Tongue (tissue), 1 donor: ENCODE measurements at regions not wholly inside any gene's neighbourhood (a gene's known extent, or its start where the extent isn't known, plus 50 kb on each side); places are given as distances from the start of the nearest gene placed in this dataset.
"Not testable (repeated sequence)": the region's sequence is repeated elsewhere in the genome, so short reads cannot be mapped to it uniquely, and the experiment has no call there.

Experiments used
- DNase-seq: peaks from one replicate; pipeline ENCODE4 v3.0.0-alpha.2; 2015

DNA sequence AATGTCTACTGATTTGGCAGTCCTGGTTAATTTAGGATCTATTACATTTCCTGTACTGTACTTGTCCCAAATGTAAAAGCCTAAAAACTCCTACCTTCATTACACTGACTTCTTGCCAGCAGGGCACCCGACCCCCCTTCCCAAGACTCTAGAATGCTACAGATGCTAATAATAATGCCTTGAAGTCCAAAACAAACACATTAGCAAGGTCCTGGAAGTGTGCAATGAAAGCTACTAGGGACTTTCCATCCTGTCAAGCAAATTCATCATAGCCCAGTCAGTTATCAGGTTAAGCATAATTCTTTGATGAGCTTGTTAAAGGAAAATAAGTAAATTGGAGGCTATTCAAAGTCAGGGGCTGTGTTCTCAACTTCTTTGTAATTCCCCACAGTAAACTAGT, 115.3 kb upstream of the RBBP8 start:
- peak; percentile 19 for DNase-seq

DNA sequence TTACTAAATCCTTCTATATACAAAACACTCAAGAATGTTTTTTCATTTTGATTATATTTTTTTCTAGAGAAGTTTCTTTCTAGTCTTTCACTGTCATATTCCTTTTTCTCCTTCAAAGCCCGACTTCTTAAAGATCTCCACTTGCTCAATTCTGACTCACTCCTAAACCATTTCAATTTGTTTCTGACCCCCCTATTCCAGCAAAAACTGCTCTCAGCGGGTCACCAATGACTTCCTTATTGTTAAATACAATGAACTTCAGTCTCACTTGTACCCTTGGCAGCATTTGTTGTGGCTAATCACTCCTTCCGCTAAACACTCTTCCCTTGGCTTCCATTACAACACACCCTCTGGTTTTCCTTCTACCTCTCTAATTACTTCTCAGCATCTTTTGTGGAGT, 111.1 kb upstream of the RBBP8 start:
- no peak for DNase-seq

DNA sequence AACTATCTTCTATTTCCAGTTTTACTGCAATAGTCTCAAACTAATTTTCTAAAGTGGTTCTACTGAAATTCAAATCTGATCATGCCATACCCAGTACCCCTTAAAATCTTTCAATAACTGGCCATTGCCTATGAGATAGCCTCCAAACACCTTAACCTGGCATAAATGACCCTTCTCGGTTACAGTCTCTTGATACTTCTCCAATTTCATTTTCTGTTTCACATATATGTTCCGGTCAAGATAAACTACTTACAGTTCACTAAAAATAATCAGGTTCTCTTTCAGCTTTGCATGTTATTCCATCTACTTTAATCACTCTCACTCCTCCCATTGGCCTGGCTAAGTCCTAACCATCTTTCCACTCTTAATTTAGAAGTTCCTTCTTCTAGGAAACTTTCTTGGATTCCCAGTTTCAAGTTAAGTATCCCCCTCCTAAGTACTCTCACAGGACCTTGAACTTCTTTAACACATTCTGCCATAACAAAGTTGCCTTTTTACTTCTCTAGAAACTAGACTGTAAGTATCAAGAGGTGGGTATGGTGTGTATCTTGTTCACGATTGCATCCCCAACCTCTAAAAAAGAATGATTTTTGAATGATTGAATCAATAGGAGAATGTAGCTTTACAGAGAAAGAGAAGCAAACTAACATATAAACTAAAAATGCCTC, 110.2 kb upstream of the RBBP8 start:
- no peak for DNase-seq

DNA sequence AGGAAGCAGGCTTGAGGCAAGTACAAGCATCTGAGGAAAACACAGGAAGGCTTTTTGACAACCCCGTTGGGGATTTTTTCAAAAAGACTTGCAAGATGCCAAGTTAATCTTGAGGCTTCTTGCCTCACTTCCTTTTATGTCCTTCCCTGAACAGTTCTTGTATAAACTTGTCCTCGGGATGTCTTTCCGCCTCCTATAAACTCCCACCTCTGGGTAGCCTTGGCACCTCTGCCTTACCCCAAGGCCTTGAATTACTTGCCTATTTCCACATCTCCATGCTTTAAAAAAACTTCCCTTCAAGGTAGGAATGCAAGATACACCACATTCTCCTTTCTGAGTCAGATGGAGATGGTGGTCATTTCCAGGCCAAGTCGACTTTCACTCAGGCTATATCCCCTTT, 106.4 kb upstream of the RBBP8 start:
- DNase-seq = no peak

DNA sequence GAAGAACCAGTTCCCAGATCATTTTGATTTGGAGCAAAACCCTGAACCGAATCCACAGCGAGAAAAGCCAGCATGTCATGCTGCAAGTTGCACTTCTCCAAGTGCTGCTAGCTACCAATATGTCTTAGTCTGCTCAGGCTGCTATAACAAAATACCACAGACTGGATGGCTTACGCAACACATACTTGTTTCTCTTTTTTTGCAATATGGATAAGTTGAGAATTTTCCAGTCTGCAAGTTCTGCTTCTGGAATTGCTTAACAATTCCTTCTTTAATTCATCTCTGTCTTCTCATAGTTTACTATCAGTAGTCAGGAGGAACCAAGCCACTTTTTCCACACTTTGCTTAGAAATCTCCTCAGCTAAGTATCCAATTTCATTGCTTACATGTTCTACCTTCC, 105.9 kb upstream of the RBBP8 start:
- no peak for DNase-seq

DNA sequence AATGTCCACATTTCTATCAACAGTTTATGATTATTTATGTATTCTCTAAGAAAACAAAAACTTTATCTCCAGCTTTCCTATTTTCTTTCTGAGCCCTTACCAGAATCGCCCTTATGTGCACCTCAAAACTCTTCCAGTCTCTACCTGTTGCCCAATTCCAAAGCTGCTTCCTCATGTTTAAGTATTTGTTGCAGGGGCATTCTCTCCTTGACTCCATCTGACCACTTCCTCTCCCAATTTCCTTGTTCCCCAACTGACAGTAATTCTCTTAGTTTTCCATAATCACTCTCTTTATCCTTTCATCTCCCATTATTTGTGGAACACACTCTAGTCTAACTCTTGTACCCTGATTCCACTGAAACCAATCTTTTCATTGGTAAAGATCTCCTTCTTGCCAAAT, 105.4 kb upstream of the RBBP8 start:
- DNase-seq = no peak

DNA sequence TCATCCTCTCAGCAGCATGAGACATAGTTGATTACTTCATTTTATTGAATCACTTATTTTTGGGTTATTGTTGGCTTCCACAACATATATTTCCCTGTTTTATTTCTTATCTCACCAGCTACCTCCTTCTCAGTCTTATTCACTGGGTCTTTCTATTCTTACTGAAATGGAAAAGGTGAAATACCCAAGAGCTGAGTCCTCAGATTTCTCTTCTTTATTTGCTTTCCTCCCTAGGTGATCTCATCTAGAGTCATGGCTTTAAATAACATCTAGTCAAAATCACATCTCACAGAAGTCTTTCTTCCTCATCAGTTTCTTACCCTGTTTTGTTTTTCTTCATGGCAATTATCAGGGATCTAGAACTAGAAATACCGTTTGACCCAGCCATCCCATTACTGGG, 105.0 kb upstream of the RBBP8 start:
- no peak for DNase-seq

DNA sequence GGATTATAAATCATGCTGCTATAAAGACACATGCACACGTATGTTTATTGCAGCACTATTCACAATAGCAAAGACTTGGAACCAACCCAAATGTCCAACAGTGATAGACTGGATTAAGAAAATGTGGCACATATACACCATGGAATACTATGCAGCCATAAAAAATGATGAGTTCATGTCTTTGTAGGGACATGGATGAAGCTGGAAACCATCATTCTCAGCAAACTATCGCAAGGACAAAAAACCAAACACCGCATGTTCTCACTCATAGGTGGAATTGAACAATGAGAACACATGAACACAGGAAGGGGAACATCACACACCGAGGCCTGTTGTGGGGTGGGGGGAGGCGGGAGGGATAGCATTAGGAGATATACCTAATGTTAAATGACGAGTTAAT, 104.5 kb upstream of the RBBP8 start:
- DNase-seq = not testable (repeated sequence)

DNA sequence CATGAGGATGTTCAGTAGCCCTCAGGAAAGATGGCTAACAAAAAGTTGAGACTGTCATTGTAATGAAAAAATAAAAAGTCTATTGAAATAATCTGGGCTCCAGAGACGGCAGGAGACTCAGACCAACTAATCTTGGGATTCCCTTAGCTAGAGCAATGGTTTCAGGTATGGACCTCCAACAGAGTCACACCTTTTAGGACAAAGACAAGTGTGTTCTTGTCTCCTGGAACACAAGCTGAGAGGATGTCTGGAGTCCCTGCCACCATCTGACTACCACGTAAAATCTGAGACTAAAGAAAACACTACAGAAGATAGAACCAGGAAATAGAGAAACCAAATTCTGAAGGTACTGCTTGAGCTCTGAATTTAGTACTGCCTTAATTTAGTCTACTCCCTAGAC, 103.3 kb upstream of the RBBP8 start:
- no peak for DNase-seq

DNA sequence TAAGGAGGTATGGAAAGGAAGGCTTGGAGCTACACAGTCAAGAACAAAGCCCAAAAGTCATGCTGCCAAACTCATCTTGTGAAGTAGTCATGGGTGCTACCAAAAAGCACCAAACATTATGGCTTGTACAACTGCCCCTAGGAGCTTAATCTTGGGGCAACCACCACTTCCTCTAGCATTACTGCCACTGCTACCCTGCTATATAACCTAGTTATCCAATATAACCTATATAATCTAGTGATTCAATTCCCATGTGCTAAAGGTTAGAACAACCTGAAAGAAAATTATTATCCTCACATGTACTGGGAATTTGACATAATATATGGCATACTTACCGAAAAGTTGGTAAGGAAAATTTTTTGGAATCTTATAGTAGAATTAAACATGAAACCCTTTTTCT, 102.6 kb upstream of the RBBP8 start:
- DNase-seq = no peak

DNA sequence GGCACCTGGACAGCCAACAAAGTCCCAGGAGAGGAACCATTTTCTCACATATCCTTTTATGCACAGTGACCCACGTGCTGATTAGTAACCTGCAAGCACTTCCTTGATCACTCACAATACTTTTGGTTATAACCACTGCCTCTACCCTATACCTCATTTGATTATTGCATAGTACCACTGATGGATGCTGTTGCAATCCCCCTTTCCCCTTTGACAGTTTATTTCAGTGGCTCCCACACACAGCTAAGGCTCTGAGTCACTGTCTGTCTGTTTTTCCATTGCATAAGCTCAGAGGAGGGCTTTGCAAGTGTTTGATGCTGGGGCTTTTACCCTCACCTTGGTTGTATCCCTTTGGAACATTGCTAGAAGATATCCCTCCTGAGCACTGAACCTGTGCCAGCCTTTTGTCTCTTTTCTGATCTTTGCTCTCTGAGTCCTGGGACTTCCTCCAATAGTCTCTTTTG, 101.7 kb upstream of the RBBP8 start:
- DNase-seq = no peak

DNA sequence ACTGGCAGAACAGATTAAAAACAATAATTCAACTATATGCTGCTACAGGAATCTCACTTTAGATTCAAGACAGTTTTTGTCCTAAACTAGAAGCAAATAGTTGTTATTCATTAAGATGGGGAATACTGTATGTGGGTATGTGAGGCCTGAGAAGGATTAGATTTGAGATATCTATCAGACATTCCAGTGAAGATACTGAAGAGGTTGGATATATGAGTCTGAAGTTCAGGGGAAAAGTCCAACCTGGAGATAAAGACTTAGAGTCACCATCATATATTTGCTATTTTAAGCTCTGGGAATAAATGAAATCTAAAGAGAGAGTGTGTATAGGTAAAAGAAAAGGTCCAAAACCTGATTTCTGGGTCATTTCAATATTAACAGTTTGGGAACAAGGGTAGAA, 96.2 kb upstream of the RBBP8 start:
- DNase-seq = no peak

DNA sequence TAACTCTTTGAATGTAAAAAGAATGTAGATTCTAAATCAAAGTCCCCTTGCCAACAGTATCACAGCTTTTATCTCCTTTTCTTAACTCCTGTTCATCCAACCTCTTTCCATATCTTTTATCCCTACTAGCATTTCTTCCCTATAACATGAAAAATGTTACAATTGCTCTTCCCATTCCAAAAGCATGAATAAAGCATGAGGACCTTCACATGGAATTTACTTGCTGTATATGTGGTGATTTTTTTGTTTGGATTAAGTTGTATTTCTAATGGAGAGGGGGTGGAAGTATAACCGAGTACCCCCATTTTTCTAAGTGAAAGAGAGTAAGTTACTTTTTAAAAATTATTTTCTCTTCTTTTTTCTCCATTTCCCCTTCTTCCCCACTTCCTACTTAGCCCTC, 94.9 kb upstream of the RBBP8 start:
- no peak for DNase-seq

DNA sequence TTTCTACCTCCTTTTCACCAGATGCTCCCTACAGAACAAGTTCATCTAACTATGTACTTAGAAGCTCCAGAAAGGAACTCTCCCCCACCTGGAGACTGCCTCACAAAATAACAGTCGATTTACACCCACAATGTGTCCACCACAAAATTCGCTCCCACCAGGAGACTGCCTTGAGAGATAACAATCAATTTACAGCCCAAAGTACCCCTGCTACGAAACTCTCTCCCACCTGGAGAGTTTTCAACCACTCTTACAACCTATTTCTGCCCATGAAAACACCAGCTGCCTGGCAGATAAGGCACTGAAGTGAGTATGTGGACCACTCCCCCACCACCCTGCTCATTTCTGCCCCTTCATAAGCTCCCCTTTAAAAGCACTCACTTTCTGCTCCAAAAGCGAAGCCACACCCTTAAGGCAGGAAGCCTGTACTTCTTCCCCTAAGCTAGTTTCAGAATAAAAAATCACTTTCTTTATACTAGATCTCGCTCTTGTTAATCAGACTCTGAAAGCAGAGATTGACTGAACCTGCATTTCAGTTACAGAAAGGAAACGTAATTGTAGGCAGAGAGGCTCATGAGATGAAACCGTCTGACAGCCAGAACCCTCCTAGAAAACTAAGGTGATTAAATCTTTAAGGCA, 94.4 kb upstream of the RBBP8 start:
- DNase-seq = no peak

DNA sequence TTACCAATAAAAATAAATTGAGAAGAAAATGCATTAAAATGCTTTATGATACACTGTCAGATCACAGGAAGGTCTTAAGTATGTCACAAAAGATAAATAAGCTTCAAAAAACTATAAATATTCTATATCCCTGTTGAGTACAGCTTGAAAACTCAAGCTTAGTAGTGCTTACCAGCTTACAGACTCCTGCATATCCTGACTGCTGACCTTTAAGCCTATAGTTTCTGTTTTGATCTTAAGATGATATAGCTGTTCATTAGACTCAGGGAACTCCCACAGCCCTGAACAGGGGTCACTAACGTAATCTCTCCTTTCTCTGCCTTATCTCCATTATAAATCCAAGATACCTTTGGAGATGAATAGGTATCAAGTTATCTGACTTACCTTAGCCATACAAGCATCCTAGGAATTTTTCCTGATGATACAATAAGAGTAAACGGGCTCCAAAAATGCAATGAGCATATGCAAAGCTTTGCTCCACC, 93.7 kb upstream of the RBBP8 start:
- DNase-seq = no peak

DNA sequence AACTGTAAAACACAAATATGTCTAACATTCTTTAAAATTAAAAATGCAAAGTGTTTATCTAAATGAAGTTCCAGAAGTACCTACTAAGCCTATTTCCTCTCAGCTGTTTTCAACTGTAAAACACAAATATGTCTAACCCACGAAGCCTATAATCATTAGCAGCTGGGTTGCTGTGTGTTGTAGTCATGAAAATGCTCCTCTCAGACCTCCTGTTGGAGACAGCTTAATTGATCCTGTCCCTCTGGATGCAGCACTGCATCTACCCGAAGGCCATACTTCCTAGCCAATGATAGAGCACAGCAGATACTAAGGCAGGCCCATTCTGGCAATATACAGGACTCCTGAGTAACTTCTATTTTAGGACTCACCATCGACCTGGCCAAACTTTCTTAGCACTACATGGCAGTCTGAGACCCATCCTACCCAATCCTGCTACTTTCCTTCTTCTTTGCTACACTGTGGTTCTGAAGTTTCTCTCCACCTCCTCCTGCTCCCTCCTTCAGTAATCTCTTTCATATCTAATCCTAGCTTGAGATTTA, 92.5 kb upstream of the RBBP8 start:
- no peak for DNase-seq

DNA sequence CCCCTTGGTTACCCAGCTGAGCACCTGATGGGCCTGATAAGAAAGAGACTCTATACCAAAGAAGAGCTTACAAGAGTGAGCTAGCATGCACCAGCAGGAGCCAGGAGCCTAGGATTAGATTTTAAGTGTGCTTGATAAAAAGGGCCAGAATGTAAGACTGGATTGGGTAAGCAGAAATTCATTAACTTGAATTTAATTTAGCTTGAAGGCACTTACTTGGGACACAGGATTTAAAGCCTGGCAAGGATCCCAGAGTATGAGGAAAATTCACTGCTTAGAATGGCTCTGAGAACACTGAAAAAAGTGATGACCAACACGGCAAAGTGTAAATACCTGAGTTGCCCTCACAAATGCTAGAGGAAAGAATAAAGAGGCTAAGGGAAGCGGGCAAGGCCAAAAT, 91.3 kb upstream of the RBBP8 start:
- no peak for DNase-seq

DNA sequence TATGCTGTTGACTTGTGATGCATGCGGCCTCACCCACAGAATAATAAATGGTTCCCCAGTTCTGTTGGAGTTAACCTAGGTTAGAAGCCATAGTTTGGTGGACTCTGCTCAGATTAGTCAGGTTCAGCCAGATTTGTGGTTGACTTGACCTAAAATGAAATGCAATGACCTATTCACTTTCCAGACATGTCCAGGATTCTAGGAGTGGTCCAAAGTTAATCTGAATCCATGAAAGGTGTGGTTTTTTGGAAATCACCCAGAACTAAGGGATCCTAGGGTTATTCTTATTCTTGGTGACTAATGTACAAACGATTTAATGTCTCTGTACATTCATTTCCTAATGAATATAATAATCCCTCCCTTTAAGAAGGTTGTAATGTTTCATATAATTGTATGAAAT, 88.9 kb upstream of the RBBP8 start:
- DNase-seq = no peak

DNA sequence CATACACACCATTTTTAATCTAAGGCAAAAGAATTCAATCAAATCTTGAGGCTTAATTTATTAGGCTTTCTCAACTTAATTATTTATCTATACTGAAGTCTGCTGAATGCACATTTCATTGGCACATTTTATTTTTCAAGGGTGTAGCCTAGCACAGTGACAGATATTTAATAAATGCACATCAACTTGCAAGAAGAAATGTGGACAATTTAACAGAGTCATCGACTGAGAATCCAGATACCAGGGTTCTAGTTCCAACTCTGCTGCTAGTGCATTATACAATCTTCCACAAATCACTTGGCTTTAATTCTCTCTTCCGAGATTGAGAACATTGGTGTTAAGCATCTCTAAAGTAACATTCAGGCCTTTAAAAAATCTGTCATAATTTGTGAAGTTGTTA, 88.5 kb upstream of the RBBP8 start:
- no peak for DNase-seq

DNA sequence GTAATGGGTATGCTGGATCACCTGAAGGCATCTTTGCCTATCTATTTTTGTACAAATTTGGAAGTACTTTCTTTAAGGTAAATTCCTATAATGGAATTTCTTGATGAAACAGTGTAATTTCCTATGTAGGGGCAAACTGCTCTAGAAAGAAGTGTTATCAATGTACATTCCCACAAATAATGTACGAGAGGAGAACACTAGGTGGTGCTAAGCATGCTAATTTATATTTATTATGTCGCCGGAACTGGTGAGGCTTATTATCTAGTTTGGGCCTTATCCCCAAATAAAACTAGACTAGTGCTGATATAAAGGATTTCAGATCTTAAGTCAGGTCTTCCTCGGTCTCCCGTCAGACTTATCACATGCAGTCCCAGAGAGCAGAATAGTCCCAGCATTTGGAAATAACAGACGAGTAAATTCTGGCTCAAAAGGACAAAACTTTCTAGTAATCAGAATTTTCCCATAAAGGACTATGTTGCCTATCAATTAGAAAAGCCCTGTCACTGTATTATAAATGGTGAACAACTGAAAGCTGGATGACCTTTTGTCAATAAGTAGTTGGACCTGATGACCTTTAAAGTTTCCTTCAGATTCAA, 86.9 kb upstream of the RBBP8 start:
- DNase-seq = peak; percentile 54

DNA sequence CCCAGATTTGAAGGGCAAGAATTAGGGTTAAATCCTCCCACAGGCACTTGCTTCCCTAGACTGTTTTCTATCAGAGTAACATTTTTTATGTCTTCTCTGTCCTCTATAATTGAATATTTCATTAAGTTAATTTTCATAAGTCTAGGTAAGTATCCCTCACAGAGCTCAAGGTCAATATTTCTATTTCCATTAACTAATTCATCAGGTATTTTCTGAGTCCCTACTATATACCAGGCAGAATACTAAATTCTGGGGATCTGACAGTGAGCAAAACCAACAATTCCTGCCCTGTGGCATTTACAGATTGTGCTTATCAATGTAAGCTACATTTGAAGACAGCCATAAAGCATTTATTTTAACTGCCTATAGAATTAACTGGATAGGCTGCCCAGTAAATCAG, 86.4 kb upstream of the RBBP8 start:
- DNase-seq = no peak

DNA sequence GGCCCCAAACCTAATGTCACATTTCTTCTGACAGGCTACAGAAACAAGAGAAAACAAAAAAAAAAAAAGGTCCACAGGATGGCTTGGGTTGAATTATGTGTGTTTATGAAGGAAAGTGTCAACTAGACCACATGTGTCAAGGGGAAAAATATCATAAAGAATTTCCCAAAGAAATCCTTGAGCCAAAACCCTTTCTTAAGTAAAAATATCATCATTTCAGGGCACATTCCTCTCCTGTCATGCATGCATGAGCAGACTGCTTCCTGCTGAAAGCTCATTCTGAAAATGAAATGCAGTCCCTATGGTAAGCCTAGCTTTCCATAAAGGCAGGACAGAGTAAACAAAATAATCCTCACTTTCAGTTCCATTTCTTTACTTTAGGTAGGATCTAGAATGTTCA, 85.7 kb upstream of the RBBP8 start:
- no peak for DNase-seq

DNA sequence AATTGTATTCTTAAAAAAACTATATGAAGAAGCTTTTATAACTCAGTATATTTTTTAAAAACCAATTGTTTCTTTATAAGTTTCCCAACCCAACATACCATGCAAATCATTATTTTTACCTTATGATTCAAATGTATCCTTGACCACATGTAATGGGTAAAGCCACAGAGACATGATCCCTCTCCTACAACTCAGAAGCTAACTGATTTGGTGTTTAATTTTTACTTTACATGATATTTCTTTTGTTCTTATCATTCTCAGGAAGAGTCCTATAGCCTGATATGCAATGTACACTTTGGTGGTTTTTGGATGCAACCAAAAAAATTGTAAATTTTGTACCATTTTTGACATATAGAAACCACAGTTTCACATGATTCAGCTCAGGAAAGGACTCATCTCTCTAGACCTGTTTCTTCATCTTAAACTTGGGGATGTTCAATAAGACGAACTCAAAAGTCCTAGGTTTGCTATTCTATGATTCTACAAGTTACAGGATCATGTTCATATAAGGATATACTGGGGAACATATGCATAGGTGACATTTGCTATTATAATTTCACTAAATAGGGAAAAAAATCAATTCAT, 85.2 kb upstream of the RBBP8 start:
- no peak for DNase-seq
